ENCODE measurements at regions not wholly inside any gene's neighbourhood (a gene's known extent, or its start where the extent isn't known, plus 50 kb on each side); places are given as distances from the start of the nearest gene placed in this dataset.

- no peak for DNase-seq
Observed at GRCh38 chr7:24477398-24478136, 95.7 kb upstream of the PALS2 start.

- DNase-seq, result no peak
Observed at GRCh38 chr7:24478137-24478655, 95.1 kb upstream of the PALS2 start.

- DNase-seq, result no peak
Observed at GRCh38 chr7:24480501-24480900, 92.8 kb upstream of the PALS2 start.

GRCh38 chr7:24483804-24484203 lies 89.4 kb upstream of the PALS2 start:
- DNase-seq, result no peak

GRCh38 chr7:24492576-24492975 lies 80.7 kb upstream of the PALS2 start:
- DNase-seq, result no peak

GRCh38 chr7:24494832-24495231 lies 78.4 kb upstream of the PALS2 start:
- DNase-seq, result no peak

- DNase-seq, result no peak
Observed at GRCh38 chr7:24496036-24496435, 77.2 kb upstream of the PALS2 start.

GRCh38 chr7:24498439-24498838 lies 74.8 kb upstream of the PALS2 start:
- DNase-seq, result no peak

GRCh38 chr7:24499871-24500270 lies 73.4 kb upstream of the PALS2 start:
- DNase-seq, result no peak

GRCh38 chr7:24500599-24500998 lies 72.7 kb upstream of the PALS2 start:
- no peak for DNase-seq

GRCh38 chr7:24501009-24501408 lies 72.2 kb upstream of the PALS2 start:
- no peak for DNase-seq

GRCh38 chr7:24501443-24502134 lies 71.7 kb upstream of the PALS2 start:
- DNase-seq, result no peak

GRCh38 chr7:24502135-24502488 lies 71.1 kb upstream of the PALS2 start:
- no peak for DNase-seq

GRCh38 chr7:24503506-24503905 lies 69.7 kb upstream of the PALS2 start:
- DNase-seq, result no peak

- DNase-seq, result no peak
Observed at GRCh38 chr7:24504040-24504439, 69.2 kb upstream of the PALS2 start.

- no peak for DNase-seq
Observed at GRCh38 chr7:24504836-24505235, 68.4 kb upstream of the PALS2 start.

- no peak for DNase-seq
Observed at GRCh38 chr7:24505968-24506367, 67.3 kb upstream of the PALS2 start.

- DNase-seq, result no peak
Observed at GRCh38 chr7:24508316-24508715, 64.9 kb upstream of the PALS2 start.

GRCh38 chr7:24510759-24511158 lies 62.5 kb upstream of the PALS2 start:
- DNase-seq, result no peak

GRCh38 chr7:24517166-24517565 lies 56.1 kb upstream of the PALS2 start:
- no peak for DNase-seq

GRCh38 chr7:24521917-24522623 lies 51.2 kb upstream of the PALS2 start:
- no peak for DNase-seq

Data from CD4-positive, alpha-beta T cell treated with Interleukin-10 for 1 hour (primary cell).